ENCODE measurements at regions not wholly inside any gene's neighbourhood (a gene's known extent, or its start where the extent isn't known, plus 50 kb on each side); places are given as distances from the start of the nearest gene placed in this dataset.

DNA sequence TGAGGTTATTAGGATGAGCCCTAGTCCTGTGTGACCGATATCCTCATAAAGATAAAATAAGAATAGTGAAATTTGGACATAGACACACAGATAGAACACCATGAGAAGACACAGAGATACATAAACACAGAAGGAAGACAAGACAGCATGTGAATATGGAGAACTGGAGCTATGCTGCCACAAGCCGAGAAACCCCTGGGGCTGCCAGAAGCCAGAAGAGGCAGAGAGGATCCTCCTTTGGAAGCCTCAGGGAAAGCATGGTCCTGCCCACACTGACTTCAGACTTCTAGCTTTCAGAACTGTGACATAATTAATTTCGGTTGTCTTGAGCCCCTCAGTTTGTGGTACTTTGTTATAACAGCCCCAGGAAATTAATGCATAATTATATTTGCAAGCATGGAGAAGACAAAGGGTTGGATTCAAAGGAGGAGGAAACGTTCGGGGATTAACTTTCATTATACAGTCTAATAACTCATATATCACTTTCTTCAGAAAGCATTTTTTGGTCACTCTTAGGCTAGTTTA is 1501.8 kb upstream of the FLRT2 start:
- DNase-seq = no peak
- no peak overlapping the region for H3K4me3 ChIP-seq
- peaks cover 2% of the 10 kb centered on the region for H3K4me1 ChIP-seq
- H3K9me3 ChIP-seq (replicated peaks) = no peaks in the 10 kb centered on the region
- no peak overlapping the region for H3K27ac ChIP-seq
- H3K36me3 ChIP-seq = no peaks in the 10 kb centered on the region
- no peaks in the 10 kb centered on the region for H3K27me3 ChIP-seq

DNA sequence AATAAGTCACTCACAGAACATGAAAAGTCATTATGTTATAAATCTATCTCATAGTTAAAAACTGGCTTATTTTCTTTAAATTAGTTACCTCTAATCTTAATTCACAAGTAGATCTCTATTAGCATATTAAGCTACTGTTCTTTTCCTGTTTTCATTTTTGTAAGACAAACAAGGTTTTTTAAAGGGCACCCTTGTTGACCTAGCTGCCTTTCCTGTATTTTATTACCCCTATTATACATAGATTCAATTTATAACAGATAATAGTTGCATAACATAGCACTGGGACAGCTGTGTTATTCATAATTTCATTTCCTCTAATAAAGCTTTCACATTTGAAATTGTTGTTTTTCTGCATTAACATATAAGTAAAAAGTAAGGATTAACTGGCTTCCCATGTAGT is 1500.7 kb upstream of the FLRT2 start:
- H3K27me3 ChIP-seq = no peaks in the 10 kb centered on the region
- peaks cover 2% of the 10 kb centered on the region for H3K4me1 ChIP-seq
- no peaks in the 10 kb centered on the region for H3K9me3 ChIP-seq (replicated peaks)
- H3K27ac ChIP-seq = no peak overlapping the region
- no peak for DNase-seq
- H3K4me3 ChIP-seq = no peak overlapping the region
- H3K36me3 ChIP-seq = no peaks in the 10 kb centered on the region

DNA sequence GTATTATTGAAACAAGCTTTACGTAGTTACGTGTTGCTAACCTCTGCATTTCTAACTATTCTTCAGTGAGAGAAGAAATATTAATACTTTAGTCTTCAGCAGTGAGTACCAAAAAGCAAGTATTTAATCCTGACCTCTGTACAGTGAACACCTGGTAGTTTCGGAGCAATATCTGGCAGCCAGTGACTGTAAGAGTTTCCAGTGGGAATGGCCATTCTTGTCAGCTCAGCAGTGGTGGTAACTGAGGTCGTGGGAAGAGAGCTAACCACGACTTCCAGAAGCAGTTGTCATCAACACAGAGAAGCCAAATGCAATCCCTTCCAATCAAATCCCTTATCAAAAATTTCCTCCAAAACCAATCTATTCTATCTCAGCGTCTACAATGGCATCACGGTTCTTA is 1500.2 kb upstream of the FLRT2 start:
- no peaks in the 10 kb centered on the region for H3K9me3 ChIP-seq (replicated peaks)
- no peaks in the 10 kb centered on the region for H3K36me3 ChIP-seq
- peaks cover 2% of the 10 kb centered on the region for H3K4me1 ChIP-seq
- DNase-seq = peak in 1 of 2 experiments; percentile 5
- no peak overlapping the region for H3K4me3 ChIP-seq
- no peaks in the 10 kb centered on the region for H3K27me3 ChIP-seq
- H3K27ac ChIP-seq = no peak overlapping the region

DNA sequence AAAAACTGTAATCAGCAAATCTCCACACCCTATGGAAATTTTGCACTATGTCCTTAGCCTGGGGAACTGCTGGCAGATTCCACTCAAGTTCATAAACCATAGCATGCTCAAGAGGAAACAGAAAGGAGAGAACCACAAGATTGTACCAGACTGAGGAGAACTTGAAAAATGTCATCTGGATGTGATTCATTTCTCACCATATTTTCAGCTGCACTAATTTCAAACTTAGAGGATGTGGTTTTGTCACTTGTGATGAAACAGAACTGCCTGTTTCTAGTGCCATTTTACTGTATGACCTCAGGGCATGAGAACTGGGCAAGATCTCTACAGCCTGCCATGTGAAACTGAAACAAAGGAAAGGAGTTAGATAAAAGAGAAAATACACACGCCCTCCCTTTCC is 1493.1 kb upstream of the FLRT2 start:
- Histone ChIP-seq H3K4me3 (no peak overlapping the region), H3K36me3 (no peaks in the 10 kb centered on the region), H3K9me3 (replicated peaks) (no peaks in the 10 kb centered on the region), H3K27me3 (no peaks in the 10 kb centered on the region), H3K4me1 (peaks cover 6% of the 10 kb centered on the region; the same call in 1 of the 2 replicates), H3K27ac (no peak overlapping the region)
- peak in 1 of 2 experiments; percentile 24 for DNase-seq

DNA sequence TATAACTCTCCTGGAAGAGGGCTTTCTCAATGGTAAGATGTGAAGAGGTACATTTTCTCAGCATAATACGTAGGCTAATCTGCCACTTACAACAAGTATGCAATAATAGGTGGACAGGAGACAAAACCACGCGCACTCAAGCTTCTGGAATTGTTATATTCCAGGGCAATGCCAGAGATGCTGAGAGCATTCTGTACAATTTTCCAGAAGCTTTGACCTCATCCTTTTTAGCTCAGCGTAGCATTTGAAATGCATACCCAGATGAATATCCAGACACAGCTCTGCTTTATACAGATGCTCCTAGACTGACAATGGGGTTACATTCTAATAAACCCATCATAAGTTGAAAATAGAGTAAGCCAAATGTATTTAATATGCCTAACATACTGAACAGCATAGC is 1492.4 kb upstream of the FLRT2 start:
- Histone ChIP-seq H3K4me3 (no peak overlapping the region), H3K36me3 (no peaks in the 10 kb centered on the region), H3K9me3 (replicated peaks) (no peaks in the 10 kb centered on the region), H3K4me1 (peaks cover 6% of the 10 kb centered on the region; the same call in 1 of the 2 replicates), H3K27me3 (no peaks in the 10 kb centered on the region), H3K27ac (no peak overlapping the region)
- no peak for DNase-seq

DNA sequence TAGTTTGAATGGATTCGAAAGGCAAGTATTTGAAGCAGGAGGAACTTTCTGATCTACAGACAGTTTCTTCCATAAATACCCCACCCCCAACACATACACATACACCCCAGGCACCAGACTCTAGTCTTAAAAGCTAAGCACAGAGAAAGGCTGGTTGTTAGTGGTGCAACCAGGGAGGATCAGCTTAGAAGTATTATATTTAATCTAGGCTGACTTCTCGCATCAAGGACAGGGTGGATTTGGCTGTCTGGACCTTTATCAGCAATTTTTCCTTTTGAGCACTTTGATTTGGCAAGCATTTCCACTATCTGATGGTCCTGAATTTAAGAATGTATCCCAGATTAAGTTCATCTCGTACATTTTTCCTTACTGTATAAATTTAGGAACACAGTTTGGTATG is 1489.8 kb upstream of the FLRT2 start:
- no peaks in the 10 kb centered on the region for H3K9me3 ChIP-seq (replicated peaks)
- H3K4me1 ChIP-seq = peaks cover 6% of the 10 kb centered on the region; the same call in 1 of the 2 replicates
- no peak overlapping the region for H3K27ac ChIP-seq
- H3K27me3 ChIP-seq = no peaks in the 10 kb centered on the region
- no peaks in the 10 kb centered on the region for H3K36me3 ChIP-seq
- DNase-seq = no peak
- no peak overlapping the region for H3K4me3 ChIP-seq

DNA sequence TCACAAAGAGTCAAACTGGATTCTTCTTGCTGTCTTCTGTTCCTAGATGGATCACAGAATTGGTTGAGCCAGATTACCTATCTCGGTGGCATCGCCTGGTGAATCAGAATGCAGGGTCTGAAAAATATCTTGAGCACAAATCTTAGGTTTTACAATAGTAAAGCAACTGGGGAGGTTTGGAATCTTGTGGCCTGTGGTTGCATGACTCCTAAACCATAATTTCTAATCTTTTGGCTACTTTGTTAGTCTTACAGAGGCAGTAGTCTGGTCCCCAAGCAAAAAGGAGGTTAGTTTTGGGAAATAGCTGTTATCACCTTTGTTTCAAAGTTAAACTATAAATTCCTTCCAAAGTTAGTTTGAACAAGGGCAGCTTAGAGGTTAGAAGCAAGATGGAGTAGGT is 1488.5 kb upstream of the FLRT2 start:
- no peaks in the 10 kb centered on the region for H3K36me3 ChIP-seq
- H3K27ac ChIP-seq = no peak overlapping the region
- H3K4me3 ChIP-seq = no peak overlapping the region
- no peaks in the 10 kb centered on the region for H3K9me3 ChIP-seq (replicated peaks)
- no peaks in the 10 kb centered on the region for H3K27me3 ChIP-seq
- peaks cover 6% of the 10 kb centered on the region; the same call in 1 of the 2 replicates for H3K4me1 ChIP-seq
- no peak for DNase-seq

DNA sequence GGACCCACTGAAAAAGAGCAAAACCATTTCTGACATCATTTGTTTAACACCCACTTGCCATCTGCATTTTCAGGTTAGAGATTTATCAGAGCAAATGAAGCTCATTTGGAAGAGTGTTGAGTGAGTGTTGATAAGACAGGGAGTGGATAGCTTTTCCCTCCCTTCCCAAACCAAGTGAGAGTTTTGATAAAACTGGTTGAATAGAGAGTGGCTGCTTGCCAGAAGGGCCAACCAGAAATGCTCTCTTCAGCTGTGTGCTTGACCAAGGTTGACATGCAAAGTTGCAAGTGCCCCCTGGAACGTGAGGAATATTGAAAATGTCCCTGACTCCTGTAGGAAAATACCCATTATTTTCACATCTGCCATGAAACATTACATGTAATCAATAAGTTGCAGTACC is 1487.0 kb upstream of the FLRT2 start:
- no peak overlapping the region for H3K27ac ChIP-seq
- no peaks in the 10 kb centered on the region for H3K9me3 ChIP-seq (replicated peaks)
- H3K4me1 ChIP-seq = no peaks in the 10 kb centered on the region
- no peaks in the 10 kb centered on the region for H3K36me3 ChIP-seq
- no peaks in the 10 kb centered on the region for H3K27me3 ChIP-seq
- no peak overlapping the region for H3K4me3 ChIP-seq
- DNase-seq = no peak

DNA sequence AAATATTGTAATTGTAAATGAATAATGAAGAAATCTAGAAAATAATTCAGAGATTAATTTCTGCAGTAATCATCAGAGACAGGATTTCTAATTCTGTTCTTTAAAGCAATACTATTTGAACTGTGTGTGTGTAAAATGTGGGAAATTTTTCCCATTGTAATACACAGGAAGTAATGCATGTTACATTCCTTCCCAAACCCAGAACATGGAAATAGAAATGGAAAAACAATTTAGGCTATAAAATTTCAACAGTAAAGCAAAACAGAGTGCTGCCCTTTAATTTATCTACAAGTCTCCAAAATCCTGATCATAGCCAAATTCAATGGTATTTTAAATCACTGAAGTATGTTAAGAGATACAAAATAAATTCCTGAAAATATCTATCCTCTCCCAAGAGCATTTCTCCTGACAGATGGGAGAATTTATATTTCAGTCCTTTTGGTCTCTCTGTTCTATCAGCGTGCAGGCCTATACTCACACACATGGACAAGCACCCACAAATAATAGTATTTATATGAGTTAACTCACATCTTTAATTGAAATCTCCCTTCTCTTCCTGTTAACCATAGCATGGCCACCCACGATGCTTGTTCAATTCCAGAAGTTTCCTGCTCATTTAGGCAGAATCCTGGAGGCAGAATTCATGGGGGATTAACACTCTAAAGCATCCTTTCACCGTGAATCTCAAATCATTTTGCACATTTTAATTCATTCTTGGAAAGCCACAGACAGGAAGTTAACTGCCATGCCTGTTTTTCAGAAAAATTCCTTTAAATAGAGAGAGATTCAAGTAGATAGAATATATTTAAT is 1465.4 kb upstream of the FLRT2 start:
- peak; percentile 42 to 62 for DNase-seq
- Histone ChIP-seq H3K4me3 (no peak overlapping the region), H3K27me3 (no peaks in the 10 kb centered on the region), H3K27ac (peak overlapping the region; percentile 25; the same call in 1 of the 2 replicates), H3K9me3 (replicated peaks) (no peaks in the 10 kb centered on the region), H3K36me3 (no peaks in the 10 kb centered on the region), H3K4me1 (peaks cover 15% of the 10 kb centered on the region)

DNA sequence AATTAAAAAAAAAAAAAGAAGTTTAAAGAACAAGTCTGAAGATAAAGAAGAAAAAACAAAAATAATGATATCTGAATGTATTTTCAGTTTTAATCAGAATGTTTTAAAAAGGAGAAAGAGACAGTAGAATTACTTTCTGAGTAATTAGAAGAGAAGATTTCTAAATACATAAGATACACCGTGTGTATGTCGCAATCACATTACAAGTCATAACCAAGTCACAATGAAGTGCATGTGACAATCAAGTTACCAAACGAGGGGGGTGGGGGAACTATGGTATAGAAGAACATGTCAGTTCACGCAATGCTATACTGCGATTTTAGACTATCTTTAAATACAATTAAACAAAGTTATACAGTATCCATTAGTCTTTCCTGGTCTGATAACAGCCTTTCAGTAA is 1464.1 kb upstream of the FLRT2 start:
- Histone ChIP-seq H3K36me3 (no peaks in the 10 kb centered on the region), H3K9me3 (replicated peaks) (no peaks in the 10 kb centered on the region), H3K27me3 (no peaks in the 10 kb centered on the region), H3K27ac (no peak overlapping the region), H3K4me3 (no peak overlapping the region), H3K4me1 (peaks cover 15% of the 10 kb centered on the region)
- no peak for DNase-seq

DNA sequence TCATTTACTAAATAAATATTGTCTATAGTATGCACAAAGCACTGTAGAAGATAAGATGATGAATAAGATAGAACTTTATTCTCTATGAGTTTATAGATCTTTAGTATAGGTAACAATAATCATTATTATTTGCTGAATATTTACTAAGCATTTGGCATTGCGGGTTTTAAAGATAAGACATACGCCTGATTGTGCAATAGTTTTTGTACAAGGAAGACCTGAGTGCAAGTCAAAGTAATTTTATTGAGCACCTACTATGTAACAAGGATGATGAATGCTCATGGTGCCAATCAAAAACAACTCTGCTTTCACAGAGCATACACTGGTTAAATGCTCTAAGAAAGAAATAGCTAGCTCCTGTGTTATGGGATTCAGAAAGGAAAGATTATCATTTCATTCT is 1461.7 kb upstream of the FLRT2 start:
- no peak for DNase-seq
- Histone ChIP-seq H3K36me3 (no peaks in the 10 kb centered on the region), H3K27me3 (no peaks in the 10 kb centered on the region), H3K4me3 (no peak overlapping the region), H3K27ac (no peak overlapping the region), H3K9me3 (replicated peaks) (no peaks in the 10 kb centered on the region), H3K4me1 (peaks cover 15% of the 10 kb centered on the region)

DNA sequence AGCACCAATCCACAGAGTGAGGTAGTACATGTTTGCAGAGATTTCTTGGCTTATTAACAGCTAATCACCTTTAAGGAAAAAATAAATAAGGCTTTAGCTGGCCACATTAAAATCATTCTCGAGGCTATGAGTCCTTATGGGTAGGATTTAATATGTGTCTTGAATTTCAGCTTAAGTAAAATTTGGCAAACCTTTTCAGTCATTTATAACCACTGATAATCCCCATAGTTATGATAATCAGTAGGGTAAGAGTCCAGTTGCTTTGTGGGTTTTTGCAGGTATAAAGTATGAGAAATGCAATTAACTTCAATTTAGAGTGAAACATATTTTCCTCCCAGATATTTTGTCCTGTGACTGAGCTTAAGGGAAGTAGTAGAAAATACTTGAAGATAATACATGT is 1458.9 kb upstream of the FLRT2 start:
- Histone ChIP-seq H3K27ac (no peak overlapping the region), H3K36me3 (no peaks in the 10 kb centered on the region), H3K4me1 (no peaks in the 10 kb centered on the region), H3K9me3 (replicated peaks) (no peaks in the 10 kb centered on the region), H3K27me3 (no peaks in the 10 kb centered on the region), H3K4me3 (no peak overlapping the region)
- DNase-seq = no peak

DNA sequence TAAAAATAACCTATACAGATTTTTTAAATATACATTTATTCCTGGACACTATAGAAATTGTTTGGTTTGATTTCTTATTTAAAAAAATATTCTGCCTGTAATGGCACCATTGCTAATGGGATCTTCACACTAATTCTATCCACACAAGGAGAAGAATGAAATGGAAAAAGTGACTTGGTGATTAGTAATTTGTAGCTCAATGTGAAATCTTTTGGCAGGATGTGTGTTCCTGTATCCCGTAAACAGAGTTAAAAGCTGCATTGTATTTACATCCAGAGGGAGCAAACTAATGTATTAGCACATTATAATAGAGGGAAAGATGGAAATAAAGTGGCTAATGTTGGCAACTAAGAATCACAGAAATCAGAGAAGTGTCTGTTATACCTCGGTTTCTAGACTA is 1455.3 kb upstream of the FLRT2 start:
- Histone ChIP-seq H3K4me3 (no peak overlapping the region), H3K27ac (no peak overlapping the region), H3K9me3 (replicated peaks) (no peaks in the 10 kb centered on the region), H3K36me3 (no peaks in the 10 kb centered on the region), H3K4me1 (no peaks in the 10 kb centered on the region), H3K27me3 (no peaks in the 10 kb centered on the region)
- DNase-seq = no peak

DNA sequence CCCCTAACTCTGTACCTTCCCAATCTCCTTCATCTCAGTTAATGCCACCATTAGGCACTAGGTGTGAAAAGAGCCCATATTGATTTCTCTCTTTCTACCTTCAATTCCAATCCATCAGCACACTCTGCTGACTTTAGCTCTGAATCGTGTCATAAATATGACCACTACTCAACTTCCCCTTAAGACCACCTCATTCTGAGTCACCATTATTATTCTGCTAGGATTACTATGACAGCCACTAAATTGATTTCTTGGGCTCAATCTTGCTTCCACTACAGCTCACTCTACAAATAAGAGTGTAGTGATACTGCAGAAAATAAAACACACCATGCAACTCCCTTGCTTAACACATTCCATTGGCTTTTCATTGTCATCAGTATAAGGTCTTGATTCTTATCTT is 1449.0 kb upstream of the FLRT2 start:
- no peaks in the 10 kb centered on the region for H3K4me1 ChIP-seq
- no peaks in the 10 kb centered on the region for H3K27me3 ChIP-seq
- DNase-seq = no peak
- no peak overlapping the region for H3K27ac ChIP-seq
- H3K9me3 ChIP-seq (replicated peaks) = no peaks in the 10 kb centered on the region
- no peak overlapping the region for H3K4me3 ChIP-seq
- H3K36me3 ChIP-seq = no peaks in the 10 kb centered on the region

DNA sequence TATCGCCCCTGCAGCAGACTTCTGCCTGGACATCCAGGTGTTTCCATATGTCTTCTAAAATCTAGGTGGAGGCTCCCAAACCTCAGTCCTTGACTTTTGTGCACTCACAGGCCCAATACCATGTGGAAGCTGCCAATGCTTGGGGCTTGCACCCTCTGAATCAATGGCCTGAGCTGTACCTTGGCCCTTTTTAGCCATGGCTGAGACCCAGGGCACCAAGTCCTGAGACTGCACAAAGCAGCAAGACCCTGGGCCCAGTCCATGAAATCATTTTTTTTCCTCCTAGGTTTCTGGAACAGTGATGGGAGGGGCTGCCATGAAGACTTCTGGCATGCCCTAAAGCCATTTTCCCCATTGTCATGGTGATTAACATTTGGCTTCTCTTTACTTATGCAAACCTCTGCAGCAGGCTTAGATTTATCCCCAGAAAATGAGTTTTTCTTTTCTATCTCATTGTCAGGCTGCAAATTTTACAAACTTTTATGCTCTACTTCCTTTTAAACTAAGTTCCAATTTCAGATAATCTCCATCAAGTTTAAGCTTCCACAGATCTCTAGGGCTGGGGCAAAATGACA is 1445.8 kb upstream of the FLRT2 start:
- DNase-seq = peak in 1 of 2 experiments; percentile 24
- H3K27me3 ChIP-seq = no peaks in the 10 kb centered on the region
- no peaks in the 10 kb centered on the region for H3K36me3 ChIP-seq
- no peak overlapping the region for H3K27ac ChIP-seq
- no peak overlapping the region for H3K4me3 ChIP-seq
- H3K4me1 ChIP-seq = no peaks in the 10 kb centered on the region
- no peaks in the 10 kb centered on the region; the same call in 1 of the 2 replicates for H3K9me3 ChIP-seq (replicated peaks)
